CD1c-positive myeloid dendritic cell (primary cell): ENCODE measurements at regions not wholly inside any gene's neighbourhood (a gene's known extent, or its start where the extent isn't known, plus 50 kb on each side); places are given as distances from the start of the nearest gene placed in this dataset.
"Not testable (repeated sequence)": the region's sequence is repeated elsewhere in the genome, so short reads cannot be mapped to it uniquely, and the experiment has no call there.

ENCODE experiments used
- DNase-seq: peaks from one replicate; pipeline ENCODE4 v3.0.0-alpha.2; 2016; ENCODE audit errors: extremely low spot score

DNA sequence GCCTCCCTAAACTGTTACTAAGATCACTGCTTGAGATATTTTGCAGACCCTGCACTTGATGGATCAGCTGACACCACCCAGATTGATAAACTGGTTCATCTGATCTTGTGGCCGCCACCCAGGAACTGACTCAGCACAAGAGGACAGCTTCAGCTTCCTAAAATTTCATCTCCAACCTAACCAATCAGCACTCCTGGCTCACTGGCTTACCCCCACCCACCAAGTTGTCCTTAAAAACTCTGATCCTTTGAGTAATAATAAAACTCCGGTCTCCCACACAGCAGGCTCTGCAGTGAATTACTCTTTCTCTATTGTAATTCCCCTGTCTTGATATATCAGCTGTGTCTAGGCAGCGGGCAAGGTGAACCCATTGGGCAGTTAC lies 174.8 kb downstream of the UTP18 start:
- peak; percentile 63 for DNase-seq

DNA sequence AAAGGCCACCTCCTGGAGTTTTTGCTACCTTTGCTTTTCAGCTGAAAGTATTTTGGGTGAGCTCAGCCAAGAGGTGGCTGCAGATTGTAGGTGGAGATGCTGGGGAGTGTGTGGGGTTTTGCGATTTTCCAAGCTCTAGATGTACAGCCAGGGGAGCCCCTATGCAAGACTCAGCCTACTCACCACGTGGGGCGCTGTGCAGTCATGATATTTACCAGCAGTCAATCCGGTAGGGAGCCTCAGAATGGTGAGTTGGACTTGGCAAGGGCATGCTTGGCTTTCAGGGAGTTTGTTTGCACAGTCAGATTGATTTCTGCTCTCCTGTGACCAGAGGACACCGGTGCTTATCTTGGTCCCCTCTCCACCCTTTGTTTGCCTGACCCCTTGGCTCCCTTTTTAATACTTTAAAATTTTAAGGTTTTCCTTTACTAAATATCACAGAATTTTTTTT lies 175.3 kb downstream of the UTP18 start:
- DNase-seq: peak; percentile 18

GRCh38 chr17:51439395-51440229 lies 179.3 kb downstream of the UTP18 start:
- no peak for DNase-seq

DNA sequence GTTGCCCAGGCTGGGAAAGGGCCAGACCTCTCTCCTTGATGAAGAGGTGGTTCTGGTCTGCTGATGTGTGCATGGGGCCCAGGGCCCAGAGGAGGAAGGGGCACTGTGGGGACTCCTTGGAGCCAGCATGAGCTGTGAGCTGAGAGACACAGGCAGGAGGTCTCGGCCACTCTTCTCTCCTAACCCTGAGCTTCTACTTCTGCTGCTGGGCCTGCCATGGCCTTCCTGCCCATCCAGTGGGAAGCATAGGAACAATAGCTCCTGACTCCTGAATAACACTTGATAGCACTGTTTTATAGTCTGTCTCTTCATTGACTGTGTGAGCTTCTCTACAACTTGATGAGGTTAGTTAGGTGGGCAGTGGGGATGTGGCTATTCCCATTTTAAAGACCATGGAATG lies 181.1 kb downstream of the UTP18 start:
- DNase-seq: no peak

- no peak for DNase-seq
Observed at GRCh38 chr17:51442088-51442865, 181.9 kb downstream of the UTP18 start.

- DNase-seq: peak; percentile 53
Observed at GRCh38 chr17:51443646-51444045, 183.3 kb downstream of the UTP18 start.

GRCh38 chr17:51445946-51446345 lies 185.6 kb downstream of the UTP18 start:
- DNase-seq: no peak

DNA sequence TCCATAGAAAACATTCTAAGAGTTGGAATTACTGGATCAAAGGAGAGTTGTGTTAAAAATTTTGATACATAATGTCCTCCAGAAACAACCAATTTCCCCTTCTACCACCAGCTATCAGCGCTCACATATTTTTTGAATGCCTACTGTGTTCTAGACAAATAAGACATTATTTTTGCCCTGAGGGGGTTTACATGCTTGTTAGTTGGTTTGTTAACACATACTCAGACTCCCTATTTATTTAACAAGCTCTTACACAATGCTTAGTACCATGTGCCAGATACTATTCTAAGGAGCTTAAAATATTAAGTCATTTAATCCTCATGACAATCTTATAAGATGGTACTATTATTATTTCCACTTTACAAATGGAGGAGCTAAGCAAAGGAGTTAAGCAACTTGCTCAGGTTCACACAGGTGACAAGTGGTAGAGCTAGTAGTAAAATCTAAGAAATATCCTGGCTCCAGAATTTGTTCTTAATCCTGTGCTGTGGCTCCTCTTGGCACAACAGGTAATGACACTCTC lies 194.2 kb downstream of the UTP18 start:
- DNase-seq: no peak

GRCh38 chr17:51455211-51455610 lies 194.9 kb downstream of the UTP18 start:
- DNase-seq: no peak

- no peak for DNase-seq
Observed at GRCh38 chr17:51455931-51456330, 195.6 kb downstream of the UTP18 start.

GRCh38 chr17:51456942-51457341 lies 196.6 kb downstream of the UTP18 start:
- peak; percentile 11 for DNase-seq

DNA sequence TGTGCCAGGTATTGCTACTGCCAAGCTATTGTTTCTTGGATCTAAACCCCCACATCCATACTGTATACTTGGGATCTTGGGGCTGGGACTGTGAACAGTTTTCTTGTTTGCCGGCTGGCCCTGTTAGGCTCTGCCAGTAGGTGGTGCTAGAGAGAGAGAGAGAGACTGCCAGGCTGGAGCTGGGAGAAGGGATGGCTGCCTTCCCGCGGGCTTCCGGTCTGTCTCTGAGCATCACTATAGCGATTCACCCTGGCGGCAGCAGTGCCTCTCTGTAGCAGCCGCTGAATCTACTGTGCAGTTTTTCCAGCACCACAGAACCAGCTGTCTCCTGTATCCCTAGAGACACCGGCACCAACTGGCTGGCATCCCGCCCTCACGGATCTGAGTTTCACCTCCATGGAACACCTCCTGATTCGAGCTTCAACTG lies 201.2 kb downstream of the UTP18 start:
- DNase-seq: peak; percentile 43

DNA sequence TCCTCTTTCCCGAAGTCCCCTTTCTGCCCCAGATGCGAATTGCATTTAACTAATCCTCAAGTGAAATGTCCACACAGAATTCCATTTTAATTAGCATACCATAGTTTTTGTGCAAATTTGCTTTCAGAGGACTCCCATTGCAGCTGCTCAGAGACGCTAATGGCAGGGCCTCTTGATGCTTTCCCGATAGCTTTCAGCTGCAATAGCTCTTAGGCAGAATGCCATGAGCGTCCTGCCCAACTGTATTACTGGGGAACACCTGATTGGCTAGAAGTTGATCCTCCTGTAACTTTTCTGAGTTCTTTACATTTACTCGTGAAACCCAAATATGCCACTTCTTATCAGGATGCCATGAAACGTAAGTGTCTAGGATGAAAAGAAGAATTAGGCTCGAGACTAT lies 203.0 kb downstream of the UTP18 start:
- DNase-seq: no peak

- DNase-seq: no peak
Observed at GRCh38 chr17:51467336-51467735, 207.0 kb downstream of the UTP18 start.

GRCh38 chr17:51472670-51473205 lies 212.4 kb downstream of the UTP18 start:
- no peak for DNase-seq

DNA sequence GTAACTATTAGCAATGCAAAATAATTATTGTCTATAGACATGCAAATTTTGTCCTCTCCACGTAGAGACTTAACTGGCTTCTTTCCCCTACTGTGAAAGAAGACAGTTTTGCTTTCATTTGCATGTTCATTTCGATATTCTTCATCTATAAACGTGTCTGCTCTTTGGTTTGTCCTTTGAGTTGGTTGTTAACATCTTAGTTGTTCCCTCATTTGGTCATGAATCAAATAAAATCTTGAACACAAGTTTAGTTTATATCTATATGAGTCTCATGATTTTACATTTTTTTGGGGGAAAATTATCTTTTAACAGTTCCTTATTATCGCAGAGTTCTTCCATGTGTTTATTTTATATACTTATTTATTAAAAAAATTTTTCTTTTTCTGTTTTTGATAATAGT lies 214.4 kb downstream of the UTP18 start:
- no peak for DNase-seq

GRCh38 chr17:51475730-51476129 lies 215.4 kb downstream of the UTP18 start:
- no peak for DNase-seq

DNA sequence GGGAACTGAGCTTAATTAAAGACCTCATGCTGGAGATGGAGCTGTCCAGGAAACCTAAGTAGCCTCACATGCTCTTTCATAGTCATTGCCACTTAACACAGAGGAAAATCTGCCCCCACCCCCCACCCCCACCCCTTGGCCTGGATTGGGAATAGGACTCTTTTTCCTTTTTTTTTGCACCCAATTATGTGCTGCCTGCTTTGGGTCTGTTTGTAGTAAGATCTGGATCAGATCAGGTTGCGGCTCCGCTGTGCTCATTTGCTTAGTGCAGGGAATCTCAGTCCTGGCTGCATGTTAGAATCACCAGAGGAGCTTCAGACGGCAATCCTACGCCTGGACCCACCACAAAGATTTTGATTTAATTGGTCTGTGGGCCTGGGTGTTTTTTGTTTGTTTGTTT lies 219.0 kb downstream of the UTP18 start:
- no peak for DNase-seq

GRCh38 chr17:51481370-51481769 lies 221.0 kb downstream of the UTP18 start:
- no peak for DNase-seq

DNA sequence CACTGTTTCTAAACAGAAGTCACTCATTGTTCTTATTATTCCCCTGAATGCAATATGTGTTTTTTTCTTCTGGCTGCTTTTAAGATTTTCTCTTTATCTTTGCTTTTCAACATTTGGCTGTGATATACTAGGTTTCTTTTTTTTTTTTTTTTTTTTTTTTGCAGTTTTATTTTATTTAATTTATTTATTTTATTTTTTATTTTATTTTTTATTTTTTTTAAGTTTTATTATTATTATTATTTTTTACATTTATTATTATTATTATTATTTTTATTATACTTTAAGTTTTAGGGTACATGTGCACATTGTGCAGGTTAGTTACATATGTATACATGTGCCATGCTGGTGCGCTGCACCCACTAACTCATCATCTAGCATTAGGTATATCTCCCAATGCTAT lies 221.9 kb downstream of the UTP18 start:
- DNase-seq: not testable (repeated sequence)

- DNase-seq: peak; percentile 20
Observed at GRCh38 chr17:51486091-51486490, 225.7 kb downstream of the UTP18 start.

- DNase-seq: no peak
Observed at GRCh38 chr17:51486885-51487520, 226.7 kb downstream of the UTP18 start.
